ENCODE measurements at regions not wholly inside any gene's neighbourhood (a gene's known extent, or its start where the extent isn't known, plus 50 kb on each side); places are given as distances from the start of the nearest gene placed in this dataset.

DNA sequence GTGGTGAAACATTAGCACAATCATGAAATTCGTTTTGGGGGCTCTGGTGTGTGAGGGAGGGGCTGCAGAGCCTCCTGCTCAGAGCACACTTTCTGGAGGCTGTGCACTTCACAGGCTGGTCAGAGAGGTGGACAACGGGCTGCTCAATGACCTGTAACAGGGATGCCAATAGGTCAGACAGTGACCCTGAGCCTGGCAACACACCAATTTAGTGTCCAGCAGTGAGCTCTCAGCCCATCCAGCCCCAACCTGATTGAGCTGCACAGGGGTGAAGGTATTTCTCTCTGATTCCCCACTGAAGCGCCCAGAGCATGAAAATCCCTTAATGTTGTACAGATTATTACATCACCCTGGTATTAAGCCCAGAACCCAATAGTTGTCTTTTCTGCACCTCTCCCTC, 191.3 kb upstream of the ZNF32 start:
- TF ChIP-seq EP300 (IDR thresholded peaks at IDR 0.05; ENCODE audit: borderline replicate concordance in 1 of 2, low read depth in 1 of 2, low read length in 1 of 2) (no peak), RXRA (IDR thresholded peaks at IDR 0.05; ENCODE audit: borderline replicate concordance, low read depth) (no peak), MEF2A (IDR thresholded peaks at IDR 0.05; ENCODE audit: borderline replicate concordance, low read depth) (no peak), JUND (IDR thresholded peaks at IDR 0.05) (no peak), MXI1 (IDR thresholded peaks at IDR 0.05; ENCODE audit: low read depth, low read length) (no peak), SMC3 (IDR thresholded peaks at IDR 0.05; ENCODE audit: low read depth, low read length) (no peak)
- TF ChIP-seq, protein P1, sequence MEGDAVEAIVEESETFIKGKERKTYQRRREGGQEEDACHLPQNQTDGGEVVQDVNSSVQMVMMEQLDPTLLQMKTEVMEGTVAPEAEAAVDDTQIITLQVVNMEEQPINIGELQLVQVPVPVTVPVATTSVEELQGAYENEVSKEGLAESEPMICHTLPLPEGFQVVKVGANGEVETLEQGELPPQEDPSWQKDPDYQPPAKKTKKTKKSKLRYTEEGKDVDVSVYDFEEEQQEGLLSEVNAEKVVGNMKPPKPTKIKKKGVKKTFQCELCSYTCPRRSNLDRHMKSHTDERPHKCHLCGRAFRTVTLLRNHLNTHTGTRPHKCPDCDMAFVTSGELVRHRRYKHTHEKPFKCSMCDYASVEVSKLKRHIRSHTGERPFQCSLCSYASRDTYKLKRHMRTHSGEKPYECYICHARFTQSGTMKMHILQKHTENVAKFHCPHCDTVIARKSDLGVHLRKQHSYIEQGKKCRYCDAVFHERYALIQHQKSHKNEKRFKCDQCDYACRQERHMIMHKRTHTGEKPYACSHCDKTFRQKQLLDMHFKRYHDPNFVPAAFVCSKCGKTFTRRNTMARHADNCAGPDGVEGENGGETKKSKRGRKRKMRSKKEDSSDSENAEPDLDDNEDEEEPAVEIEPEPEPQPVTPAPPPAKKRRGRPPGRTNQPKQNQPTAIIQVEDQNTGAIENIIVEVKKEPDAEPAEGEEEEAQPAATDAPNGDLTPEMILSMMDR (IDR thresholded peaks at IDR 0.05): no peak
- TF ChIP-seq, protein P2, sequence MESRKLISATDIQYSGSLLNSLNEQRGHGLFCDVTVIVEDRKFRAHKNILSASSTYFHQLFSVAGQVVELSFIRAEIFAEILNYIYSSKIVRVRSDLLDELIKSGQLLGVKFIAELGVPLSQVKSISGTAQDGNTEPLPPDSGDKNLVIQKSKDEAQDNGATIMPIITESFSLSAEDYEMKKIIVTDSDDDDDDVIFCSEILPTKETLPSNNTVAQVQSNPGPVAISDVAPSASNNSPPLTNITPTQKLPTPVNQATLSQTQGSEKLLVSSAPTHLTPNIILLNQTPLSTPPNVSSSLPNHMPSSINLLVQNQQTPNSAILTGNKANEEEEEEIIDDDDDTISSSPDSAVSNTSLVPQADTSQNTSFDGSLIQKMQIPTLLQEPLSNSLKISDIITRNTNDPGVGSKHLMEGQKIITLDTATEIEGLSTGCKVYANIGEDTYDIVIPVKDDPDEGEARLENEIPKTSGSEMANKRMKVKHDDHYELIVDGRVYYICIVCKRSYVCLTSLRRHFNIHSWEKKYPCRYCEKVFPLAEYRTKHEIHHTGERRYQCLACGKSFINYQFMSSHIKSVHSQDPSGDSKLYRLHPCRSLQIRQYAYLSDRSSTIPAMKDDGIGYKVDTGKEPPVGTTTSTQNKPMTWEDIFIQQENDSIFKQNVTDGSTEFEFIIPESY (IDR thresholded peaks at IDR 0.05; ENCODE audit: borderline replicate concordance, low read depth): no peak
- TF ChIP-seq, protein P3, sequence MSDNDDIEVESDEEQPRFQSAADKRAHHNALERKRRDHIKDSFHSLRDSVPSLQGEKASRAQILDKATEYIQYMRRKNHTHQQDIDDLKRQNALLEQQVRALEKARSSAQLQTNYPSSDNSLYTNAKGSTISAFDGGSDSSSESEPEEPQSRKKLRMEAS (IDR thresholded peaks at IDR 0.05; ENCODE audit: low read depth): no peak
